Upper lobe of left lung (tissue), 6 donors: ENCODE measurements at regions not wholly inside any gene's neighbourhood (a gene's known extent, or its start where the extent isn't known, plus 50 kb on each side); places are given as distances from the start of the nearest gene placed in this dataset.
A peak's percentile ranks its signal among the peaks of the same experiment; 100 is the strongest.
"Not testable (repeated sequence)": the region's sequence is repeated elsewhere in the genome, so short reads cannot be mapped to it uniquely, and the experiment has no call there.

ENCODE experiments used
- ATAC-seq, 2 donors: fragments of 200-7000 bp; cut with Tn5 transposase; one replicate each; pipeline ENCODE4 v1.9.1; 2022; ENCODE audit warnings: mild to moderate bottlenecking in 2 of 2, moderate library complexity in 2 of 2; ENCODE audit not compliant: low FRiP score in 2 of 2
- DNase-seq, 2 donors: peaks; one replicate each; pipeline ENCODE4 v3.0.0-alpha.2; 2019 to 2020
- H3K27ac ChIP-seq, 4 donors: fragments of 200-600 bp; sonication (generic); one replicate each; pipeline ENCODE4 v1.5.1; 2016 to 2019
- H3K27me3 ChIP-seq, 4 donors: fragments of 200-600 bp; sonication (generic); one replicate each; pipeline ENCODE4 v1.5.1; 2017 to 2019
- H3K36me3 ChIP-seq, 4 donors: fragments of 200-600 bp; sonication (generic); one replicate each; pipeline ENCODE4 v1.5.1; 2016 to 2019
- H3K4me1 ChIP-seq, 4 donors: fragments of 200-600 bp; sonication (generic); one replicate each; pipeline ENCODE4 v1.5.1; 2018 to 2019
- H3K4me3 ChIP-seq, 4 donors: fragments of 200-600 bp; sonication (generic); one replicate each; pipeline ENCODE4 v1.5.1; 2017 to 2019; ENCODE audit warnings: mild to moderate bottlenecking in 2 of 4, moderate library complexity in 1 of 4
- H3K9me3 ChIP-seq, 4 donors: fragments of 200-600 bp; sonication (generic); one replicate each; pipeline ENCODE4 v1.5.1; 2018 to 2019
- WGBS, 2 donors: methylation state at CpG; one replicate each; pipeline ENCODE4 v1.1.5; 2017 to 2018; 5-methylcytosine and 5-hydroxymethylcytosine counted together
- donor health status: DM: no; HTN: no; CAD: no; lungs with moderate emphysema.
- donor health status: DM: no; HTN: yes; CAD: no; lungs with severe emphysema.

DNA sequence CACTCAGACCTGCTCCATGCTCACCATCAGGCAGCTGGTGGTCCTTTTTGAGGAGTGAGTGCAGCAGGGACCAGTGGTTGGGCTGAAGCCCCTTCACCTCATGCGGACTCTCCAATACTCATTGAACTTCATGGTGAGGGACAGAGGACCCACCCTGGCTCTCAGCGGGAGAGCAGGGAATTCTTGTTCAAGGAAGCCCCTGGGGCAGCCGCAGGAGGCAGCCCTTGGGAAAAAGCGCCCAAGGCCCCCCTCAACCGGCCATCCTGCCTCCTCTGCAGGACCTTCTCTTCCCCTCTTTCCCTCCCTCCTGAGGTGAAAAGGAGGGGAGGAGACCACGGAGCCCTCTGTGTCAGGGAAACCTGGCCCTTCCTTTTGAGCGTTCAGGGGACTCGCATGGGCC lies 4510.9 kb upstream of the OR11H1 start:
- DNase-seq = peak in 1 of 2 donors; percentile 75
- not testable (repeated sequence) for H3K9me3 ChIP-seq, H3K4me1 ChIP-seq, H3K36me3 ChIP-seq, H3K4me3 ChIP-seq, H3K27ac ChIP-seq, H3K27me3 ChIP-seq
- ATAC-seq = peak; percentile 62 to 82
- WGBS, 2 donors = 55 to 67% methylated on average over 6 to 8 of the region's 8 CpGs

DNA sequence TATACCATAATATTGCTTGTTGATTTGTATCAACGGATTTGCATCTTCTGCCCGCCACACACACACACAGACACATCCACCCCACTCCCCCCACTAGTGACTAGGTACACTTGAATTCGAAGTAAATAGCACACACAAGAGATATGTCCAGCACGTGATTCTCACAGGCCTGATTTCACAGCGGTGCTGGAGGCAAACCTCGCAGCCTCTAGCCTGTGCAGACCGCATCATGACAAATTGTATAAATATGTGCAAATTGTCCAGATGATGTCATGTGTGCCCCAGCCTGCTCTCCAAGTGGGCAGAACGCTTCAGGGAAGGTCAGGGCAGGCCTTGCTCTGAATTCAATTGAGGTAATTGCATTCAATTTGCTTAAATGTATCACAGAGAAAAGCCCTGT lies 4507.5 kb upstream of the OR11H1 start:
- H3K36me3 ChIP-seq, H3K27me3 ChIP-seq, H3K4me3 ChIP-seq, DNase-seq, H3K9me3 ChIP-seq, H3K4me1 ChIP-seq, H3K27ac ChIP-seq: not testable (repeated sequence)
- ATAC-seq = peak; percentile 24 to 31
- 50 to 59% methylated on average over 7 of the region's 8 CpGs for WGBS, 2 donors

DNA sequence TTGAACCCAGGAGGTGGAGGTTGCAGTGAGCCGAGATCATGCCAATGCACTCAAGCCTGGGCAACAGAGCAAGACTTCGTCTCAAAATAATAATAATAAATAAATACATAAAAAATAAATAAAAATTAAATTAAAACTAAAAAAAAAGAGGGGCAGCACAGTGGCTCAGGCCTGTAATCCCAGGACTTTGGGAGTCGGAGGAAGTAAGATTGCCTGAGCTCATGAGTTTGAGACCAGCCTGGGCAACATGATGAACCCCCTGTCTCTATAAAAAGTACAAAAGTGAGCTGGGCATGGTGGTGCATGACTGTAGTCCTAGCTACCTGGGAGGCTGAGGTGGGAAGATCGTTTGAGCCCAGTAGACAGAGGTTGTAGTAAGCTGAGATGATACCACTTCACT lies 4501.5 kb upstream of the OR11H1 start:
- H3K4me1 ChIP-seq, DNase-seq, H3K4me3 ChIP-seq, H3K27ac ChIP-seq, H3K36me3 ChIP-seq, ATAC-seq, H3K27me3 ChIP-seq: not testable (repeated sequence)
- 46 to 48% methylated on average over 4 of the region's 4 CpGs for WGBS, 2 donors
- H3K9me3 ChIP-seq = peaks cover 0 to 57% (median 18%) of the 10 kb centered on the region in 4 donors

DNA sequence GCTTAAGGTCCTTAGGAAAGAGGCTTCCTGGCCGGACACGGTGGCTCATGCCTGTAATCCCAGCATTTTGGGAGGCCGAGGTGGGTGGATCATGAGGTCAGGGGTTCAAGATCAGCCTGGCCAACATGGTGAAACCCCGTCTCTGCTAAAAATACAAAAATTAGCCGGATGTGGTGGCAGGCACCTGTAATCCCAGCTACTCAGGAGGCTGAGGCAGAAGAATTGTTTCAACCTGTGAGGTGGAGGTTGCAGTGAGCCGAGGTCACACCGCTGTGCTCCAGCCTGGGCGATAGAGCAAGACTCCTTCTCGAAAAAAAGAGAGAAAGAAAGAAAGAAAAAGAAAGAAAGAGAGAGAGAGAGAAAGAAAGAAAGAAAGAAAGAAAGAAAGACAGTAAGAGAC lies 4500.9 kb upstream of the OR11H1 start:
- not testable (repeated sequence) for H3K27me3 ChIP-seq, H3K36me3 ChIP-seq, H3K4me1 ChIP-seq, DNase-seq, H3K4me3 ChIP-seq, ATAC-seq, H3K27ac ChIP-seq
- 68 to 69% methylated on average over 9 of the region's 9 CpGs for WGBS, 2 donors
- peaks cover 0 to 58% (median 18%) of the 10 kb centered on the region in 4 donors for H3K9me3 ChIP-seq

DNA sequence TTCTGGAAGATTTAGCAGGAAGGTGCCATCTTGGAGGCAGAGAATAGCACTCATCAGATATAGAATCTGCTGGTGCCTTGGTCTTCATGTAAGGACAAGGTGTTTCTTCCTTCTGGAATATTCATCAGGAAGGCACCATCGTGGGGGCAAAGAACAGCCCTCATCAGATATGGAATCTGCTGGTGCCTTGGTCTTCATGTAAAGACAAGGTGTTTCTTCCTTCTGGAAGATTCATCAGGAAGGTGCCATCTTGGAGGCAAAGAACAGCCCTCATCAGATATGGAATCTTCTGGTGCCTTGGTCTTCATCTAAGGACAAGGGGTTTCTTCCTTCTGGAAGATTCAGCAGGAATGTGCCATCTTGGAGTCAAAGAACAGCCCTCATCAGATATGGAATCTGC lies 4500.5 kb upstream of the OR11H1 start:
- not testable (repeated sequence) for H3K27me3 ChIP-seq, H3K4me3 ChIP-seq, DNase-seq, H3K27ac ChIP-seq, ATAC-seq, H3K36me3 ChIP-seq, H3K4me1 ChIP-seq
- whole genome bisulfite sequencing, 2 donors = 44% methylated on average over 1 of the region's 1 CpG
- H3K9me3 ChIP-seq = peaks cover 0 to 63% (median 20%) of the 10 kb centered on the region in 4 donors

DNA sequence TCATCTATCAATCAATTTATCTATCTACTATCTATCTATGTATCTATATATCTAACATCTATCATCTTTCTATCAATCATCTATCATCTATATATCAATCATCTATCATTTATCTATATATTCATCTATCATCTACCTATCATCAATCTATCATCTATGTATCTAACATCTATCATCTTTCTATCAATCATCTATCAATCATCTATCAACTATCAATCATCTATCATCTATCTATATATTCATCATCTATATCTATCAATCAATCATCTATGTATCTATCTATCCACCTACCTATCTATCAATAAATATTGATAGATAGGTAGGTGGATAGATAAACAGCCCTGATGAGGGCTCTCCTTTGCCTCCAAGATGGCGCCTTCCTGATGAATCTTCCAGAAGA lies 4499.8 kb upstream of the OR11H1 start:
- ATAC-seq = not testable (repeated sequence)
- WGBS, 2 donors = 19 to 21% methylated on average over 1 of the region's 1 CpG
- peaks cover 0 to 69% (median 25%) of the 10 kb centered on the region in 4 donors for H3K9me3 ChIP-seq

DNA sequence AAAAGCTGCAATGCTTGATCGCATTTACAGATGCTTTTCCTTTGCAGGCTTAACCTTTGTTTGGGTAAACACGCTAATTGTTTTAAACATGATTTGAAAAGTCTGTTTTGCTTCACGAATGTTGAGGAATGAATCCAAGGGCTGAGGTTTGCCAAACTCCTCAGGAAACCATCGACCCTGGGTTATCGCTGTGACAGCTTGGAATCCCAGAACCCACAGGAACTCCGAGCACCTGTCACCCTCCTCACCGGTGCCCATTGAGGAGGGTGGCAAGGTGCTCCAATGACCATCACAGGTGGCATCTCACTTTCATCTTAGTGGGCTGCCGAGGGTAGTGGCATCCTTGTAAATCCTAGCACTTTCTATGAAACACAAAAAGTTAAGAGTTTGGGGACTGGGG lies 4498.5 kb upstream of the OR11H1 start:
- peaks cover 0 to 81% (median 27%) of the 10 kb centered on the region in 4 donors for H3K9me3 ChIP-seq

More for the DNA sequence above, 4499.8 kb upstream of the OR11H1 start:
- H3K27ac ChIP-seq, H3K36me3 ChIP-seq, DNase-seq, H3K27me3 ChIP-seq, H3K4me3 ChIP-seq, H3K4me1 ChIP-seq: not testable (repeated sequence)

DNA sequence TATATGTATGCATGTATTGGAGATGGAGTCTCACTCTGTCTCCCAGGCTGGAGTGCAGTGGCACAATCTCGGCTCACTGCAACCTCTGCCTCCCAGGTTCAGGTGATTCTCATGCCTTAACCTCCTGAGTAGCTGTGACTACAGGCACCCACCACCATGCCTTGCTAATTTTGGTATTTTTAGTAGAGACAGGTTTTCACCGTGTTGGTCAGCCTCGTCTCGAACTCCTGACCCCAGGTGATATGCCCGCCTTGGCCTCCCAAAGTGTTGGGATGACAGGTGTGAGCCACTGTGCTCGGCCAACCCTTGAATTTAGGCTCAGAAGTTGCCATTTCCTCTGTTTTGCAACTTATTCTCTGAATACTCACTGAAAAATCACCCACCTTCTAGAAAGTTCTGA lies 4498.0 kb upstream of the OR11H1 start:
- not testable (repeated sequence) for H3K27ac ChIP-seq, DNase-seq, H3K27me3 ChIP-seq, H3K36me3 ChIP-seq, H3K4me1 ChIP-seq, H3K4me3 ChIP-seq
- 55 to 56% methylated on average over 6 of the region's 6 CpGs for WGBS, 2 donors
- peaks cover 0 to 84% (median 29%) of the 10 kb centered on the region in 4 donors for H3K9me3 ChIP-seq
- ATAC-seq = peak in 1 of 2 donors; percentile 0

More for the DNA sequence above, 4498.5 kb upstream of the OR11H1 start:
- DNase-seq, H3K36me3 ChIP-seq, H3K4me3 ChIP-seq, H3K27ac ChIP-seq, H3K4me1 ChIP-seq, H3K27me3 ChIP-seq: not testable (repeated sequence)
- WGBS, 2 donors = 66 to 71% methylated on average over 8 of the region's 8 CpGs
- peak; percentile 18 to 25 for ATAC-seq

DNA sequence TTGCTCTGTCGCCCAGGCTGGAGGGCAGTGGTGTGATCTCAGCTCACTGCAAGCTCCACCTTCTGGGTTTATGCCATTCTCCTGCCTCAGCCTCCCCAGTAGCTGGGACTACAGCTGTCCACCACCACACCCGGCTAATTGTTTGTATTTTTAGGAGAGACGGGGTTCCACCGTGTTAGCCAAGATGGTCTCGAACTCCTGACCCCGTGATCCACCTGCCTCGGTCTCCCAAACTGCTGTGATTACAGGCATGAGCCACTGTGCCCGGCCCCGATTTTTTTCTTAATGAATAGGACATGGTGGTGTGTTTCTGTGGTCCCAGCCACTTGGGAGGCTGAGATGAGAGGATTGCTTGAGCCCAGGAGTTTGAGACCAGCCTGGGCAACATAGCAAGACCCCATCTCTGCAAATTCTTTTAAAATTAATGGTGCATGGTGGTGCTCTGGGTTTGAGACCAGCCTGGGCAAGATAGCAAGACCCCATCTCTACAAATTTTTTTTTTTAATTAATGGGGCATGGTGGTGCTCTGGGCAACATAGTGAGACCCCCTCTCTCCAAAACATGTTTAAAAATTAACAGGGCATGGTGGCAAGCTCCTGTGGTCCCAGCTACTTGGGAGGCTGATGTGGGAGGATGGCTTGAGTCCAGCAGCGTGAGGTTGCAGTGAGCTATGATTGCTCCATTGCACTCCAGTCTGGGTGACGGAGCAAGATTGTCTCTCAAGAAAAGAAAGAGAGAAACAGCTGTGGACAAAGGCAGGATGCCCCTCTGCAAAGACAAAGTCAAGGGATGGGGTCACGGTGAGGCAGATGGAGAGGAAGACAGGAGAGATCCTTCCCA lies 4497.2 kb upstream of the OR11H1 start:
- peaks cover 0 to 80% (median 31%) of the 10 kb centered on the region in 4 donors for H3K9me3 ChIP-seq
- not testable (repeated sequence) for H3K4me1 ChIP-seq, H3K27me3 ChIP-seq, H3K36me3 ChIP-seq, DNase-seq, H3K4me3 ChIP-seq, H3K27ac ChIP-seq
- WGBS, 2 donors = 72% methylated on average over 12 of the region's 12 CpGs
- ATAC-seq = peak in 1 of 2 donors; percentile 1

DNA sequence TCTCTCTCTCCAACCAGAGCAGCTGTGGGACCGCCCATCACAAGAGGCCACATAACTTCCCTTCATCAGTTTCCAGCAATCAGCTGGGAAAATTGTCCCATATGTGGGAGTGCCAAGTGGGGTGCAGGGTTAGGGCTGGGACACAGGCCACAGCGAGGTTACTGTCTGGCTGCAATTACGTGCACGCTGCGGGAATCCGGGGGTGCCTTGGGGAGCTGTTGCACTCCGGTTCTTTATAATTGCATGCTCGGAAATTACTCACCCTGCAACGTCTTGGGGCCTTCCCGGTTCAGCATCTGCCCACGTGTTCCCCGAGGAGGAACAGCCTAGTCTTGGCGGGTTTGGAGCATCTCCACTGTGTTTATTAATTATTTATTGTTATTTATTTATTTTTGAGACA lies 4495.9 kb upstream of the OR11H1 start:
- not testable (repeated sequence) for H3K36me3 ChIP-seq, ATAC-seq, H3K27ac ChIP-seq, H3K4me3 ChIP-seq, H3K27me3 ChIP-seq, H3K4me1 ChIP-seq
- peak in 1 of 2 donors; percentile 71 for DNase-seq
- peaks cover 0 to 78% (median 30%) of the 10 kb centered on the region in 4 donors for H3K9me3 ChIP-seq
- WGBS, 2 donors = 72 to 77% methylated on average over 13 of the region's 13 CpGs

DNA sequence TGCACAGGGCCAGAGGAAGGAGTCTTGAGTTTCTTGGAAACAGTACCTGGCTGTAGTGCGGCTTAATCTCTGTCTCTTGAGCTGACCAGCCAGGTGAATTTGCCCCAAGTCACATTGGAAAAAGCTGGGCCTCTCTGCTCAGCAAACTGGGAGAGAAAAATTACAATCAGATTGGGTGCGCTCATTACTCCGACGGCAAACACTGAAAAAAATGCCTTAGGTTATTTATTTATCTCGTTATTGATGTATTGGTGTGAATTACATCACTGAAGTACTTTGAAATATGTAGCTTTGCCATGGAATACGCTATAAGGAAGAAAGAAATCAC lies 4493.4 kb upstream of the OR11H1 start:
- not testable (repeated sequence) for H3K27ac ChIP-seq, DNase-seq, H3K27me3 ChIP-seq, H3K4me1 ChIP-seq, H3K4me3 ChIP-seq, H3K36me3 ChIP-seq
- peaks cover 0 to 81% (median 41%) of the 10 kb centered on the region in 4 donors for H3K9me3 ChIP-seq
- peak; percentile 1 to 7 for ATAC-seq
- WGBS, 2 donors = 51% methylated on average over 6 of the region's 6 CpGs

DNA sequence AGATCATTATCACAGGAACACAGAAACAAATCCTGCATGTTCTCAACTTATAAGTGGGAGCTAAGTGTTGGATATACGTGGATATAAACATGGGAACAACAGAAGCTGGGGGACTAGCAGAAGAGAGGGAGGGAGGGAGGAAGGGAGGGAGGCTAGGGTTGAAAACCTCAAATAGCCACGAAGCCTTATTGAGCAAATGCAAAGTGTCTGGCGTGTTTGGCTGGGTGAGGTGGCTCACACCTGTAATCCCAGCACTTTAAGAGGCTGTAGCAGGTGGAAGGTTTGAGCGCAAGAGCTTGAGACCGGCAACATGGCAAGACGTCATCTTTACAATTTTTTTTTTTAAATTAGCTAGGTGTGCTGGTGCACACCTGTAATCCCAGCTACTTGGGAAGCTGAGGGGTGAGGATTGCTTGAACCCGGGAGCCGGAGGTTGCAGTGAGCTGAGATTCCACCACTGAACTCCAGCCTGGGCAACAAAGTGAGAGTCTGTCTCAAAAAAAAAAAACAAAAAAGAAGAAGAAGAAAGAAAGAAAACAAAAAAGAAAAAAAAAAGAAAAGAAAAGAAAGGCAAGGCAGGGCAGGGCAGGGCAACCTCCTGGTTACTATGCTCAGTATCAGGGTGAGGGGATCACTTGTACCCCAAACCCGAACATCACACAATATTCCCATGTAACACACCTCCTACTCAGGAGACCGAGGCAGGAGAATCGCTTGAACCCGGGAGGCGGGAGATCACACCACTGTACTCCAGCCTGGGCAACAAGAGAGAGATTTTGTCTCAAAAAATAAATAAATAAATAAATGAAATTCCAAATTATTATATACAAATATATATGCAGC lies 4492.7 kb upstream of the OR11H1 start:
- not testable (repeated sequence) for H3K27ac ChIP-seq, H3K4me3 ChIP-seq, H3K27me3 ChIP-seq, H3K4me1 ChIP-seq, H3K36me3 ChIP-seq, DNase-seq
- ATAC-seq = peak; percentile 11 to 20
- peaks cover 0 to 80% (median 42%) of the 10 kb centered on the region in 4 donors for H3K9me3 ChIP-seq
- 65 to 66% methylated on average over 13 of the region's 13 CpGs for WGBS, 2 donors

DNA sequence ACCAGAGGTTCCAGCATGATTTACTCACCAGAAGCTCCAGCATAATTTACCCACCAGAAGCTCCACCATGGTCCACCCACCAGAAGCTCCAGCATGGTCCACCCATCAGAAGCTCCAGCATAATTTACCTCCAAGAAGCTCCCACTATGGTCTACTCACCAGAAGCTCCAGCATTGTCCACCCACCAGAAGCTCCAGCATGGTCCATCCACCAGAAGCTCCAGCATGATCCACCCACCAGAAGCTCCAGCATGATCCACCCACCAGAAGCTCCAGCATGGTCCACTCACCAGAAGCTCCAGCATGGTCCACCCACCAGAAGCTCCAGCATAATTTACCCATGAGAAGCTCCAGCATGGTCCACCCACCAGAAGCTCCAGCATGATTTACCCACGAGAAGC lies 4490.7 kb upstream of the OR11H1 start:
- not testable (repeated sequence) for H3K36me3 ChIP-seq, DNase-seq, H3K4me1 ChIP-seq, ATAC-seq, H3K4me3 ChIP-seq, H3K27ac ChIP-seq, H3K27me3 ChIP-seq
- 64 to 66% methylated on average over 1 of the region's 1 CpG for WGBS, 2 donors
- H3K9me3 ChIP-seq = peaks cover 0 to 83% (median 37%) of the 10 kb centered on the region in 4 donors
